Sigmoid colon (tissue), 4 donors: ENCODE measurements at regions not wholly inside any gene's neighbourhood (a gene's known extent, or its start where the extent isn't known, plus 50 kb on each side); places are given as distances from the start of the nearest gene placed in this dataset.

Source experiments
- CTCF ChIP-seq, 4 experiments: fragments of 450-650 bp in 3 of 4; fragments of 200-600 bp in 1 of 4; IDR thresholded peaks; one replicate each; pipeline ENCODE4 v1.5.1; 2016 to 2019; ENCODE audit warnings: antibody characterized with exemption in 4 of 4, mild to moderate bottlenecking in 3 of 4, moderate library complexity in 2 of 4
- EP300 ChIP-seq, 4 donors: sonication (generic); formaldehyde crosslinking; IDR thresholded peaks; one replicate each; pipeline ENCODE4 v1.6.1; 2017; ENCODE audit warnings: antibody characterized with exemption in 4 of 4
- POLR2A ChIP-seq, 2 donors: fragments of 450-650 bp; IDR thresholded peaks; one replicate each; pipeline ENCODE4 v1.6.1; 2016; ENCODE audit warnings: antibody characterized with exemption in 2 of 2, mild to moderate bottlenecking in 2 of 2, moderate library complexity in 2 of 2
- POLR2AphosphoS5 ChIP-seq, 4 donors: sonication (generic); formaldehyde crosslinking; IDR thresholded peaks; one replicate each; pipeline ENCODE4 v1.6.1; 2017; ENCODE audit warnings: antibody characterized with exemption in 4 of 4

- TF ChIP-seq CTCF (IDR thresholded peaks at IDR 0.05) (no peak), POLR2A (IDR thresholded peaks at IDR 0.05) (no peak), POLR2AphosphoS5 (IDR thresholded peaks at IDR 0.05) (no peak), EP300 (IDR thresholded peaks at IDR 0.05) (no peak)
Observed at GRCh38 chr3:194816748-194817591, 131.3 kb downstream of the FAM43A start.
